GM12878 (cell line): ENCODE measurements at regions not wholly inside any gene's neighbourhood (a gene's known extent, or its start where the extent isn't known, plus 50 kb on each side); places are given as distances from the start of the nearest gene placed in this dataset.

Experiments used
- ATAC-seq: fragments of 200-7000 bp; cut with Tn5 transposase; 3 replicates; pipeline ENCODE4 v1.9.1; 2020; ENCODE audit warnings: mild to moderate bottlenecking, moderate library complexity
- BruUV-seq: library from RNA; stranded (reverse); fragments of 400-500 nt; replicated peaks from 2 replicates; lab custom pipeline; 2021; lab: Mats Ljungman, UMichigan
- CTCF ChIA-PET: fragments of 300-600 bp; sonication (Branson Sonifier 250); formaldehyde crosslinking; extraction: SDS; loops from one replicate; lab custom pipeline; 2021; ENCODE audit warnings: inconsistent platforms; lab: Yijun Ruan, JAX
- POLR2A ChIA-PET: fragments of 350-600 bp; formaldehyde crosslinking; extraction: SDS; loops from one replicate; lab custom pipeline; 2021; ENCODE audit warnings: inconsistent platforms; lab: Charles Lee
- RAD21 ChIA-PET: fragments of 300-600 bp; sonication (Branson Sonifier 250); formaldehyde crosslinking; loops from one replicate; lab custom pipeline; 2023; ENCODE audit warnings: antibody characterized with exemption; ENCODE audit not compliant: unreplicated experiment; lab: Charles Lee
- SMC1A ChIA-PET: fragments of 300-600 bp; sonication (Branson Sonifier 250); formaldehyde crosslinking; loops from one replicate; lab custom pipeline; 2023; ENCODE audit not compliant: unreplicated experiment, uncharacterized antibody; lab: Charles Lee
- DNase-seq: peaks from one replicate; pipeline ENCODE4 v3.0.0-alpha.2; 2011; ENCODE audit warnings: low read depth, low spot score
- FAIRE-seq: peaks from 3 replicates; lab custom pipeline; 2011; peaks lifted over from hg19 to GRCh38; lab: Jason Lieb, UNC
- H2AFZ ChIP-seq: 2 replicates; pipeline ENCODE4 v1.6.0; 2011; ENCODE audit warnings: low read depth, low read length, control low read depth; ENCODE audit not compliant: control insufficient read depth
- H3K27ac ChIP-seq: 2 replicates; pipeline ENCODE4 v1.5.1; 2011; ENCODE audit warnings: control low read depth; ENCODE audit not compliant: control insufficient read depth, insufficient read depth
- H3K27me3 ChIP-seq, 2 experiments: replicated peaks in 1 of 2; 2 replicates each; pipeline versions ENCODE4 v1.6.0 to v1.6.1; 2011; ENCODE audit warnings: low read length in 1 of 2; ENCODE audit not compliant: control insufficient read depth in 2 of 2, insufficient read depth in 2 of 2
- H3K36me3 ChIP-seq, 2 experiments: 2 replicates each; pipeline ENCODE4 v1.5.1; 2011; ENCODE audit warnings: low read length in 1 of 2; ENCODE audit not compliant: control insufficient read depth in 2 of 2, insufficient read depth in 2 of 2
- H3K4me1 ChIP-seq: 2 replicates; pipeline ENCODE4 v1.6.1; 2011; ENCODE audit warnings: mild to moderate bottlenecking, low read length, moderate library complexity, mixed read lengths; ENCODE audit not compliant: control insufficient read depth, insufficient read depth
- H3K4me2 ChIP-seq: 2 replicates; pipeline ENCODE4 v1.6.0; 2011; ENCODE audit warnings: control low read depth; ENCODE audit not compliant: control insufficient read depth, insufficient read depth
- H3K4me3 ChIP-seq: fragments of 200-600 bp; sonication (generic); 2 replicates; pipeline ENCODE4 v1.5.1; 2016
- H3K79me2 ChIP-seq: 2 replicates; pipeline ENCODE4 v1.6.0; 2011; ENCODE audit warnings: low read length; ENCODE audit not compliant: control insufficient read depth, insufficient read depth
- H3K9ac ChIP-seq: 2 replicates; pipeline ENCODE4 v1.8.0; 2011; ENCODE audit warnings: low read length, control low read depth, mixed read lengths; ENCODE audit not compliant: control insufficient read depth, insufficient read depth
- H3K9me3 ChIP-seq: replicated peaks from 3 replicates; pipeline ENCODE4 v1.5.1; 2011; ENCODE audit warnings: mild to moderate bottlenecking, low read length; ENCODE audit not compliant: control insufficient read depth, insufficient read depth
- H4K20me1 ChIP-seq: 2 replicates; pipeline ENCODE4 v1.6.0; 2011; ENCODE audit not compliant: control insufficient read depth, insufficient read depth
- CHD1 ChIP-seq: IDR thresholded peaks from 2 replicates; pipeline ENCODE4 v1.6.1; 2012; ENCODE audit warnings: low read depth, low read length, improper control_type of control experiment
- EP300 ChIP-seq, 2 experiments: fragments of 150-350 bp in 1 of 2; IDR thresholded peaks; 2 replicates each; pipeline ENCODE4 v1.6.1; 2011 to 2012; ENCODE audit warnings: low read depth in 2 of 2, low read length in 2 of 2, borderline replicate concordance in 1 of 2, improper control_type of control experiment in 1 of 2, inconsistent platforms in 1 of 2; ENCODE audit not compliant: control insufficient read depth in 1 of 2
- ESRRA ChIP-seq: IDR thresholded peaks from 2 replicates; pipeline ENCODE4 v1.6.1; 2012; ENCODE audit warnings: mild to moderate bottlenecking, low read length, improper control_type of control experiment
- MTA2 ChIP-seq: fragments of 450-650 bp; IDR thresholded peaks from 2 replicates; pipeline ENCODE4 v1.6.1; 2016; ENCODE audit warnings: low read depth, mild to moderate bottlenecking, moderate library complexity
- PAX5 ChIP-seq: IDR thresholded peaks from 2 replicates; pipeline ENCODE4 v1.6.1; 2011; ENCODE audit warnings: low read depth, low read length, borderline replicate concordance
- RAD21 ChIP-seq: IDR thresholded peaks from 2 replicates; pipeline ENCODE4 v1.6.1; 2011; ENCODE audit warnings: mild to moderate bottlenecking, low read depth, low read length, moderate library complexity; ENCODE audit not compliant: insufficient read depth
- RCOR1 ChIP-seq: conservative IDR thresholded peaks from 2 replicates; pipeline ENCODE4 v1.6.1; 2012; ENCODE audit warnings: low read depth, low read length, improper control_type of control experiment
- SMARCA5 ChIP-seq: fragments of 450-650 bp; IDR thresholded peaks from 2 replicates; pipeline ENCODE4 v1.6.1; 2017; ENCODE audit warnings: mild to moderate bottlenecking
- TCF3 ChIP-seq: IDR thresholded peaks from 2 replicates; pipeline ENCODE4 v1.6.1; 2012; ENCODE audit warnings: low read depth, mild to moderate bottlenecking, low read length, borderline replicate concordance; ENCODE audit not compliant: insufficient read depth
- WGBS: methylation state at CpG from one replicate; pipeline ENCODE4 v1.1.6; 2016; ENCODE audit warnings: low lambda C conversion rate; ENCODE audit not compliant: insufficient replicate concordance, insufficient coverage; ENCODE audit errors: missing lambda C conversion rate; 5-methylcytosine and 5-hydroxymethylcytosine counted together
- in situ Hi-C: fragments of 300-500 bp; cut with MboI; formaldehyde crosslinking; loops from 9 replicates; pipeline ENCODE4 v1.14.3; 2018; ENCODE audit warnings: mixed read lengths
- intact Hi-C: fragments of 100-400 bp; cut with micrococcal nuclease; formaldehyde crosslinking; loops from one replicate; pipeline ENCODE4 v1.14.2; 2022; ENCODE audit not compliant: unreplicated experiment
- TF ChIP-seq, protein P1 (sequence below): fragments of 150-350 bp; IDR thresholded peaks from 2 replicates; pipeline ENCODE4 v1.6.1; 2014; ENCODE audit warnings: mild to moderate bottlenecking, low read depth, low read length

DNA sequence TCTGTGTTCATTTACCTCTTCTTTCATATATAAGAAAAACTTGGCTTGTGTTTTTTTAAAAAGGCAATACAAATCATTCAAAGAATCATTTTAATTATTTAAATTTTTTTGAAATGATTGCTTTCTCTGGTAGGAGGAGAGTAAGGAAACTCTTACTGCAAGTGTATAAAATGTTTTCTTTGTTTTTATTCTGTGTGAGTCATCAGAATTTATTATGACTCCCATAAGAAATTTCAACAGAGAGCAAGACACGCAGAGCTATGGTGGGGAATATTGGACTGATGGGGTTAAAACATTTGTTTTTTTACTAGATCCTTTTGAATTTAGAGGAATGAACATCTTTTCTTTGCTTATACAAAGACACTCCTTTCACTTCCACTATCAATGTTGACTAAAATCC lies 119.1 kb upstream of the ATXN7L3B start:
- ATAC-seq = no peak
- intact Hi-C loops = loop anchor here (5.0 kb wide), 1 partner anchor 306 kb away; no protein-coding TSS in a partner anchor
- WGBS = 6% methylated on average over 1 of the region's 1 CpG

DNA sequence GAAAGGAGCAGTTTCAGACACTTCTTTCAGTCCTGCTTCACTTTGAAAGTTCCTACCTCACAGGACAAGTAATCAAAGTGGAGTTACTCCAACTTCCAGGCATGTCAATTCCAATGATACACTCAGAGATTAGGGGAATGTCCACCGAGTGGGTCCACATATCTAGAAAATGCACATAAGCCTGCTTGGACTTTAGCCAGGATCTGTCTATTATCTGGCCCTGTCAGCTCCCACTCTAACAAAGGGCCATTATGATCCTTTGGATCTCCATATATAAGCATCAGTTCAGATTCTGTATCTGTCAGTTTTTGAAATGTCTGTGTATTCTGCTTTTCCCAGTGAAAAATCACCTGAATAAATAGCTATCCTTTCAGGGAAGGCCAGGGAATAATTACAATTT lies 112.9 kb upstream of the ATXN7L3B start:
- no peak overlapping the region for H3K4me2 ChIP-seq
- intact Hi-C loops (loop anchor here (10.0 kb wide), 1 partner anchor 1230 kb away; no protein-coding TSS in a partner anchor), in situ Hi-C loops (no loop called here)
- H3K27me3 ChIP-seq = no peaks in the 10 kb centered on the region
- no peaks in the 10 kb centered on the region for H4K20me1 ChIP-seq
- H2AFZ ChIP-seq = no peak overlapping the region
- TF ChIP-seq CHD1 (no peak), RAD21 (no peak)
- WGBS = 0% methylated on average over 1 of the region's 1 CpG
- CTCF ChIA-PET = no interaction called here
- no peak for ATAC-seq
- H3K4me1 ChIP-seq = no peaks in the 10 kb centered on the region
- no peaks in the 10 kb centered on the region for H3K36me3 ChIP-seq
- DNase-seq = no peak
- POLR2A ChIA-PET = no interaction called here
- no TSS peak for BruUV-seq
- SMC1A ChIA-PET = no interaction called here
- no peak overlapping the region for H3K4me3 ChIP-seq
- no peaks in the 10 kb centered on the region for H3K79me2 ChIP-seq
- no peaks in the 10 kb centered on the region for H3K9me3 ChIP-seq
- H3K27ac ChIP-seq = no peak overlapping the region
- no peak for FAIRE-seq
- no peak overlapping the region for H3K9ac ChIP-seq
- RAD21 ChIA-PET = no interaction called here

More for the DNA sequence above, 119.1 kb upstream of the ATXN7L3B start:
- no peak for FAIRE-seq
- no peaks in the 10 kb centered on the region for H3K36me3 ChIP-seq
- no TSS peak for BruUV-seq
- ChIA-PET CTCF (interaction anchor here (0.5 to 1.1 kb wide), 2 partner anchors 28 to 31 kb away, joined by 3 read pairs; no protein-coding TSS in a partner anchor), RAD21 (no interaction called here), SMC1A (interaction anchor here (1.5 kb wide), 1 partner anchor 10 kb away, joined by 4 read pairs; no protein-coding TSS in a partner anchor), POLR2A (no interaction called here)
- no peak overlapping the region for H3K27ac ChIP-seq
- no peak overlapping the region for H2AFZ ChIP-seq
- no peak for DNase-seq
- no peaks in the 10 kb centered on the region for H3K4me1 ChIP-seq
- H3K79me2 ChIP-seq = no peaks in the 10 kb centered on the region
- H3K4me3 ChIP-seq = no peak overlapping the region
- no peaks in the 10 kb centered on the region for H3K27me3 ChIP-seq
- no peaks in the 10 kb centered on the region for H3K9me3 ChIP-seq
- in situ Hi-C loops = no loop called here
- TF ChIP-seq TCF3 (no peak), PAX5 (no peak), MTA2 (no peak), SMARCA5 (no peak), EP300 (IDR thresholded peaks at IDR 0.05; ENCODE audit: borderline replicate concordance in 1 of 2, control insufficient read depth in 1 of 2, low read depth in 2 of 2, low read length in 2 of 2) (no peak), RCOR1 (no peak), ESRRA (no peak)
- TF ChIP-seq, protein P1, sequence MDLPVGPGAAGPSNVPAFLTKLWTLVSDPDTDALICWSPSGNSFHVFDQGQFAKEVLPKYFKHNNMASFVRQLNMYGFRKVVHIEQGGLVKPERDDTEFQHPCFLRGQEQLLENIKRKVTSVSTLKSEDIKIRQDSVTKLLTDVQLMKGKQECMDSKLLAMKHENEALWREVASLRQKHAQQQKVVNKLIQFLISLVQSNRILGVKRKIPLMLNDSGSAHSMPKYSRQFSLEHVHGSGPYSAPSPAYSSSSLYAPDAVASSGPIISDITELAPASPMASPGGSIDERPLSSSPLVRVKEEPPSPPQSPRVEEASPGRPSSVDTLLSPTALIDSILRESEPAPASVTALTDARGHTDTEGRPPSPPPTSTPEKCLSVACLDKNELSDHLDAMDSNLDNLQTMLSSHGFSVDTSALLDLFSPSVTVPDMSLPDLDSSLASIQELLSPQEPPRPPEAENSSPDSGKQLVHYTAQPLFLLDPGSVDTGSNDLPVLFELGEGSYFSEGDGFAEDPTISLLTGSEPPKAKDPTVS = no peak
- no peak overlapping the region for H3K4me2 ChIP-seq
- no peaks in the 10 kb centered on the region for H4K20me1 ChIP-seq
- H3K9ac ChIP-seq = no peak overlapping the region
